Ishikawa (cell line): ENCODE measurements at regions not wholly inside any gene's neighbourhood (a gene's known extent, or its start where the extent isn't known, plus 50 kb on each side); places are given as distances from the start of the nearest gene placed in this dataset.

Source experiments
- CEBPB ChIP-seq: IDR thresholded peaks from 2 replicates; pipeline ENCODE4 v1.6.1; 2012
- CREB1 ChIP-seq: IDR thresholded peaks from 2 replicates; pipeline ENCODE4 v1.6.1; 2012; ENCODE audit warnings: low read depth
- EGR1 ChIP-seq: IDR thresholded peaks from 2 replicates; pipeline ENCODE4 v1.6.1; 2012
- EP300 ChIP-seq: IDR thresholded peaks from 2 replicates; pipeline ENCODE4 v1.6.1; 2012; ENCODE audit warnings: borderline replicate concordance
- FOXM1 ChIP-seq: IDR thresholded peaks from 2 replicates; pipeline ENCODE4 v1.6.1; 2012; ENCODE audit warnings: low read depth, borderline replicate concordance
- MAX ChIP-seq: IDR thresholded peaks from 2 replicates; pipeline ENCODE4 v1.6.1; 2012
- NFIC ChIP-seq: IDR thresholded peaks from 2 replicates; pipeline ENCODE4 v1.6.1; 2012
- RAD21 ChIP-seq: IDR thresholded peaks from 2 replicates; pipeline ENCODE4 v1.6.1; 2012; ENCODE audit warnings: low read depth
- REST ChIP-seq: IDR thresholded peaks from 2 replicates; pipeline ENCODE4 v1.6.1; 2012; ENCODE audit warnings: low read depth, mild to moderate bottlenecking
- TAF1 ChIP-seq: IDR thresholded peaks from 2 replicates; pipeline ENCODE4 v1.6.1; 2012; ENCODE audit warnings: low read depth, mild to moderate bottlenecking
- TCF12 ChIP-seq: IDR thresholded peaks from 2 replicates; pipeline ENCODE4 v1.6.1; 2012; ENCODE audit warnings: low read depth
- TEAD4 ChIP-seq: IDR thresholded peaks from 2 replicates; pipeline ENCODE4 v1.6.1; 2012
- USF1 ChIP-seq: IDR thresholded peaks from 2 replicates; pipeline ENCODE4 v1.6.1; 2012
- YY1 ChIP-seq: IDR thresholded peaks from 2 replicates; pipeline ENCODE4 v1.6.1; 2012; ENCODE audit warnings: low read depth
- ZBTB7A ChIP-seq: IDR thresholded peaks from 2 replicates; pipeline ENCODE4 v1.6.1; 2012; ENCODE audit warnings: low read depth

GRCh38 chr3:101992863-101993262, 143.5 kb downstream of the NFKBIZ start:
- TF ChIP-seq RAD21 (no peak), NFIC (no peak), TEAD4 (no peak), EGR1 (no peak), REST (no peak), MAX (no peak), FOXM1 (no peak), ZBTB7A (no peak), YY1 (no peak), EP300 (no peak), TCF12 (no peak), CREB1 (no peak), USF1 (no peak), TAF1 (no peak), CEBPB (no peak)

DNA sequence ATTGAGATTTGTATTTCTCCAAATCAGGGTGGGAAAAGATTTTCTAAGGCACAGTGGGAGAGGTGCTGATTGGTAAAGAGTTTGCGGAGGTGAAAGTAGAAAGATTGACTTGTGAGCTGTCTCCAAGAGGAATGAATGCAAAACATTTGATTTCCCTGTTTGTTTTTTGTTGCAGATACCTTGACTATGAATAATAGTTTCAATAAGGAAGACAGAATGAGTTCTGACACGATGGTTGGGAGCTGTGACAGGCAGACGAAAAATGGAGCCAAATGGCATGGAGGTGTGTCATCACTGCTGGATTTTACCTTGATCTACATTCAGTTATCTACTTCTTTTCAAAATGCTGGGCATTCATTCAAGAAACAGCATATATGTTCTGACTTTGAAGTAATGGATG, 145.1 kb downstream of the NFKBIZ start:
- TF ChIP-seq USF1 (no peak), CEBPB (no peak), EGR1 (no peak), NFIC (no peak), REST (no peak), FOXM1 (no peak), ZBTB7A (no peak), YY1 (no peak), TCF12 (no peak)

DNA sequence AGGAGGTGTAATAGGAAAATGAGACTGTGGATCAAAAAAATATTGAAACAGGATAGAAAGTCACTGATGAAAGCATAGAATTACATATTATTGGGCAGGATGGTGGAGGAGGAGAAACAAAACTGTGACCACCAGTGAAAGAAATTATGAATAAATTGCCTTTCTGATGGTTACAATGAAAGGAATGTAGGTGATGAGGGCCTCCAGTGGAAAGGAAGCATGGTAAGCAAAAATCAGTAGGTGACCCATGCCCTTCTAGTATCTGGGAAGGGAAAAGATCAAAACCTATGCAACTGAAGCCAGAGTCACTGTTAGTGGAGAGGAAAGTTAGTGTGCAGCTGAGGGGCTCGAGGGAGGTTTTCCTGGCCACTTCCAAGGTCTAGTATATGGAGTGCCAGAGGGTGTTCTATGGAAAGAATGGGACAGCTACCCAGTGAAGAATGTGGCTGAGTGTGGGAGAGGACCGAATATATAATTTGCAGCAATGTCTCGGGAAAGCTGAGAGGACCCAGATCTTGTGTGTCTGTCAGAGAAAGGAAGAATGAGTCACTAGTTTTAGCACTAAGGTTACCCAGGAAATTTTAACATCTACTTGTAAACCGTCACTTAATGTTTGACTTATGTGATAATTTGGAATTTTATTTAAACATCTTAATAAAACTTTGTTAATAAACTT, 146.2 kb downstream of the NFKBIZ start:
- TF ChIP-seq CREB1 = no peak
- TF ChIP-seq FOXM1 = no peak
- TF ChIP-seq MAX = no peak

DNA sequence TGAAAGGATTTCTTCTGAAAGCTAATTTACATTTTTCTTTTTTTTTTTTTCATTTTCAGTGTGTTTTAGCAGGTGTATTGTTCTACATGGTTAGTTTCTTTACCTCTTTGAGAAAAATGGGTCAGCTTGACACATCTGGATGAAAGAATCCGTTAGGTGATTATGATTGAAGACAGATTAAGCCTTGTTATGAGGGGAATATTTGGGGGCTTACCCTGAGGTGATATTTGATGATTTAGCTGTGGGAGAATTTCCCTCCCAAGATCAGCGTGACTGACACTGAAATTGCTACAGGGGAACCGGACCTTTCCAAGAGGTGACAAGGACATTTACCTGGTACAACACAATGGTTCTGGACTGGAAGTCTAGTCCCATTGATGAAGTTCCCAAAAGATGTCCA, 147.5 kb downstream of the NFKBIZ start:
- TF ChIP-seq MAX (no peak), TCF12 (no peak), TEAD4 (no peak), EP300 (no peak), EGR1 (no peak), YY1 (no peak), TAF1 (no peak), CEBPB (no peak), RAD21 (no peak)

GRCh38 chr3:101998256-101998926, 149.1 kb downstream of the NFKBIZ start:
- TF ChIP-seq NFIC (no peak), ZBTB7A (no peak), RAD21 (no peak), TAF1 (no peak), CREB1 (no peak), EGR1 (no peak), CEBPB (no peak), EP300 (no peak), FOXM1 (no peak), TCF12 (no peak), YY1 (no peak), MAX (no peak)

DNA sequence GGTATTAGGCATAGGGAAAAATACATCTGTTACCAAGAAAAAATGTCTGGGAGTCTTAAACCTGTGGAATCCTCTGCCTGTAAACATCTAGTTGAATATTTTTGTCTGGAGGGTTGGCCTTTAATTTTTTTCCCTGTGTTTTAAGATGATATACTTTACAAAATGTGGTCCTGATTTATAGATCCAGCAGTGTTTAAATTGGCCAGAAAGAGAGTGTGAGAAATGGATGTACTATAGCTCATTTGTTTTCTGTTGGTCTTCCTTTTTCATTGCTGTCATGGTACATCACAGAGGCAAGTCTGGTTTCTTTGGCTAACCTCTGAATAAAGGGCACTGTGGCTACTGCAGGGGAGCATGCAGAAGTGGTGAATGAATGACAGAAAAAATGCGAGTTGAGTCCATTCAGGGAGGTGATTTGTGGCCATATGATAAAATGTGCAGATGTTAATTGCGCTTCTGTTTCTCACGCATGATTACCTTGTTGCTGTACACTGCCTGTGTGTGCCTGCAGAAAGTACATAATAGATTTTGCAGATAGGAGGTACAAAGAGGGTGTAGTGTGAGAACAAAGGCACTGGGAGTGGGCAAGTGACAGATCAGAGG, 150.0 kb downstream of the NFKBIZ start:
- TF ChIP-seq YY1 (no peak), CREB1 (no peak), NFIC (no peak), EGR1 (no peak), FOXM1 (no peak), TCF12 (no peak), ZBTB7A (no peak), MAX (no peak), TAF1 (no peak), CEBPB (no peak), REST (no peak), RAD21 (no peak), USF1 (no peak), TEAD4 (no peak), EP300 (no peak)
